Endodermal cell (in vitro differentiated cells): ENCODE measurements at regions not wholly inside any gene's neighbourhood (a gene's known extent, or its start where the extent isn't known, plus 50 kb on each side); places are given as distances from the start of the nearest gene placed in this dataset.
"Not testable (repeated sequence)": the region's sequence is repeated elsewhere in the genome, so short reads cannot be mapped to it uniquely, and the experiment has no call there.

Experiments used
- DNase-seq: peaks from one replicate; pipeline ENCODE4 v3.0.0-alpha.2; 2017
- H3K27ac ChIP-seq: 2 replicates; pipeline ENCODE4 v1.5.1; 2013; ENCODE audit warnings: mild to moderate bottlenecking, low read depth, low read length, moderate library complexity
- H3K27me3 ChIP-seq: 2 replicates; pipeline ENCODE4 v1.6.1; 2013; ENCODE audit warnings: mild to moderate bottlenecking, low read length, moderate library complexity; ENCODE audit not compliant: insufficient read depth, control insufficient read depth, poor library complexity, severe bottlenecking
- H3K36me3 ChIP-seq: 2 replicates; pipeline ENCODE4 v1.7.0; 2013; ENCODE audit warnings: mild to moderate bottlenecking, low read length, moderate library complexity; ENCODE audit not compliant: control insufficient read depth, insufficient read depth
- H3K4me1 ChIP-seq: one replicate; pipeline ENCODE4 v1.7.0; 2013; ENCODE audit warnings: low read length; ENCODE audit not compliant: control insufficient read depth, insufficient read depth
- H3K4me3 ChIP-seq: 2 replicates; pipeline ENCODE4 v1.5.1; 2013; ENCODE audit warnings: mild to moderate bottlenecking, low read length, moderate library complexity
- H3K9ac ChIP-seq: 2 replicates; pipeline ENCODE4 v1.6.1; 2013; ENCODE audit warnings: mild to moderate bottlenecking, low read length, moderate library complexity; ENCODE audit not compliant: poor library complexity, severe bottlenecking; ENCODE audit errors: extremely low read depth
- H3K9me3 ChIP-seq: 2 replicates; pipeline ENCODE4 v1.6.1; 2013; ENCODE audit warnings: mild to moderate bottlenecking, low read length, moderate library complexity; ENCODE audit not compliant: control insufficient read depth
- H3K27ac Mint-ChIP-seq: 2 replicates; pipeline ENCODE4 v1.8.0; 2020; ENCODE audit warnings: mixed read lengths
- H3K27me3 Mint-ChIP-seq: 2 replicates; pipeline ENCODE4 v1.8.0; 2021; ENCODE audit warnings: mild to moderate bottlenecking, mixed read lengths; ENCODE audit not compliant: insufficient read depth
- H3K36me3 Mint-ChIP-seq: 2 replicates; pipeline ENCODE4 v1.8.0; 2020; ENCODE audit warnings: low read depth, mixed read lengths
- H3K4me1 Mint-ChIP-seq: 2 replicates; pipeline ENCODE4 v1.8.0; 2020; ENCODE audit warnings: mixed read lengths
- H3K4me3 Mint-ChIP-seq: 2 replicates; pipeline ENCODE4 v1.8.0; 2020; ENCODE audit warnings: mild to moderate bottlenecking, moderate library complexity, mixed read lengths
- H3K9me3 Mint-ChIP-seq: 2 replicates; pipeline ENCODE4 v1.8.0; 2020; ENCODE audit warnings: mild to moderate bottlenecking, mixed read lengths
- CTCF ChIP-seq: fragments of 200-600 bp; sonication (generic); conservative IDR thresholded peaks from 2 replicates; pipeline ENCODE4 v1.5.0; 2021; ENCODE audit warnings: antibody characterized with exemption, mild to moderate bottlenecking
- WGBS, 2 experiments: methylation state at CpG; one replicate each; pipeline versions ENCODE4 v1.1.5 to v1.1.7; 2013; ENCODE audit warnings: missing lambda C conversion rate in 2 of 2, mixed read lengths in 1 of 2; ENCODE audit not compliant: insufficient coverage in 1 of 2, insufficient read length in 1 of 2; 5-methylcytosine and 5-hydroxymethylcytosine counted together

DNA sequence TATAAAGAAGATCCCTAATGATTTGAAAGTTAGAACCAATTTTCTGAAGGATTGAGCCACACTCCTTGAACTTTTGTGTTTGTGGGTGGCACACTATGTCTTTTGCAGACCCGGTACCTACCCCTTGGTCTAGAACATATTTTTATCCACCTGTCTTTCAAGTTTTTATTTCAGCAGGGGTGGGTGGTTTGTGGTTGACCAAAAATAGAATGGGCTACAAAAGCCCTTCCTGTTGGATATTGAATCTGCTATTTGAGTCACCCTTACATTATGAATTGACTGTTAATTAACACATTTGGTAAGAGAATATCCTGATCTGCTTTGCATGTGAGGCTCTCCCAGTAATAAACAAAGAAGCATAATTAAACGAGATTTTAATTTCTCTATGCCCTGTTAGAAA lies 401.2 kb downstream of the POTEH start:
- whole genome bisulfite sequencing, 2 experiments = 38% methylated on average over 1 of the region's 2 CpGs; no CpG with 5 or more reads in 1 of the 2 experiments
- H3K27ac Mint-ChIP-seq, H3K4me1 Mint-ChIP-seq, H3K36me3 Mint-ChIP-seq, H3K9me3 ChIP-seq, DNase-seq, H3K9ac ChIP-seq, H3K4me3 ChIP-seq, H3K36me3 ChIP-seq, H3K4me3 Mint-ChIP-seq, H3K27me3 Mint-ChIP-seq, H3K27me3 ChIP-seq, H3K27ac ChIP-seq, H3K4me1 ChIP-seq: not testable (repeated sequence)
- peaks cover 45% of the 10 kb centered on the region for H3K9me3 Mint-ChIP-seq

DNA sequence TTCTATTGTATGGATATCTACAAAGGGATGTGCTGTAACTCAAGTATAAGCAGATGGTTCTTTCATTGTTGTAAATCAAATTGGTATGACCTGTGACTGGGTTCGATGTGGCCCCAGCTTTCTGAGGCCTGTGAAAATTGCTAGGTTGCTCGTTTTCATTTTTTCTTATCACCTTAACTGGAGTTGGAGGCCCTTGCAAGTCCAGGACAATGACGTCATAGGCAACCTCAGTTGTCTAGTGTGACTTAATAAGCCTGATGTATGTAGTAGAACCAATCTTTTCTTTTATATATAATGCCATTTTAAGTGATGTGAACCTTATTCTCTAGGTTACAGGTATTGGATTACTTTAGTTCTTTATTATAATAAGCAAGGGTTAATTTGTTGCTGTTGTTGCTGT lies 415.3 kb downstream of the POTEH start:
- H3K27me3 ChIP-seq, H3K4me3 Mint-ChIP-seq, H3K27me3 Mint-ChIP-seq, H3K4me1 Mint-ChIP-seq, H3K4me1 ChIP-seq, DNase-seq, H3K27ac Mint-ChIP-seq, H3K27ac ChIP-seq, H3K9ac ChIP-seq, H3K36me3 ChIP-seq, H3K4me3 ChIP-seq, H3K36me3 Mint-ChIP-seq, H3K9me3 ChIP-seq: not testable (repeated sequence)
- WGBS, 2 experiments = 35% methylated on average over 2 of the region's 3 CpGs; no CpG with 5 or more reads in 1 of the 2 experiments
- peaks cover 52% of the 10 kb centered on the region for H3K9me3 Mint-ChIP-seq

GRCh38 chr22:16131456-16131855 lies 441.6 kb downstream of the POTEH start:
- H3K4me3 ChIP-seq, H3K27me3 Mint-ChIP-seq, DNase-seq, H3K9ac ChIP-seq, H3K4me1 ChIP-seq, H3K36me3 ChIP-seq, H3K4me1 Mint-ChIP-seq, H3K27ac ChIP-seq, H3K36me3 Mint-ChIP-seq, H3K27ac Mint-ChIP-seq, H3K4me3 Mint-ChIP-seq, H3K9me3 ChIP-seq, H3K27me3 ChIP-seq: not testable (repeated sequence)
- WGBS, 2 experiments = 89 to 92% methylated on average over 8 to 15 of the region's 19 CpGs
- peaks cover 50% of the 10 kb centered on the region for H3K9me3 Mint-ChIP-seq

- no peaks in the 10 kb centered on the region for H3K4me1 Mint-ChIP-seq
- Histone ChIP-seq H3K9me3 (no peaks in the 10 kb centered on the region), H3K27me3 (no peaks in the 10 kb centered on the region), H3K9ac (no peak overlapping the region), H3K36me3 (no peaks in the 10 kb centered on the region), H3K4me1 (no peaks in the 10 kb centered on the region), H3K4me3 (no peak overlapping the region), H3K27ac (no peak overlapping the region)
- H3K27ac Mint-ChIP-seq = no peak overlapping the region
- WGBS, 2 experiments = 87% methylated on average over 16 of the region's 16 CpGs; no CpG with 5 or more reads in 1 of the 2 experiments
- H3K4me3 Mint-ChIP-seq = no peak overlapping the region
- no peaks in the 10 kb centered on the region for H3K27me3 Mint-ChIP-seq
- H3K36me3 Mint-ChIP-seq = no peaks in the 10 kb centered on the region
- TF ChIP-seq CTCF = no peak
- DNase-seq = no peak
- peaks cover 51% of the 10 kb centered on the region for H3K9me3 Mint-ChIP-seq
These were observed 442.1 kb downstream of the POTEH start for GRCh38 chr22:16131918-16132317.

DNA sequence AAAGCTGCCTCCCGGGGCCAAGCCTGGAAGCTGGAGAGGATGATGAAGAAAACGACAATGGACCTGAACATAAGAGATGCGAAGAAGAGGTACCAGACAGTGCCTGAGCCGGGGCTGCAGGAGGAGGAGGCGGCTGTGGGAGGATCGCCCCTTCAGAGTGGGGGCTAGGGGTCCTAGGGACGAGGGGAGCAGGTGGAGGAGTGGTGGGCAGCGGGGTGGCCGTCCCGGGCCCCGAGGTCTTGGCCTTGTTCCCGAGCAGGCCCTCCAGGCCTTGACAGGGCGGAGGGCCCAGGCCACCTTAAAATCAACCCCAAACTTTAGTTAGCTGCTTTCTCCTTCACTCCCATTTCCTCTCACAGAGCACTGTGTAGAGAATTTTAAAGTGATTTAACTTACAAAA lies 442.8 kb downstream of the POTEH start:
- not testable (repeated sequence) for H3K27me3 Mint-ChIP-seq, H3K9ac ChIP-seq, H3K4me3 ChIP-seq, H3K4me3 Mint-ChIP-seq, H3K36me3 ChIP-seq, H3K27me3 ChIP-seq, H3K9me3 ChIP-seq, DNase-seq, H3K4me1 ChIP-seq, H3K36me3 Mint-ChIP-seq, H3K27ac Mint-ChIP-seq, H3K27ac ChIP-seq, H3K4me1 Mint-ChIP-seq
- H3K9me3 Mint-ChIP-seq = peaks cover 52% of the 10 kb centered on the region
- 84% methylated on average over 12 of the region's 13 CpGs; no CpG with 5 or more reads in 1 of the 2 experiments for WGBS, 2 experiments

DNA sequence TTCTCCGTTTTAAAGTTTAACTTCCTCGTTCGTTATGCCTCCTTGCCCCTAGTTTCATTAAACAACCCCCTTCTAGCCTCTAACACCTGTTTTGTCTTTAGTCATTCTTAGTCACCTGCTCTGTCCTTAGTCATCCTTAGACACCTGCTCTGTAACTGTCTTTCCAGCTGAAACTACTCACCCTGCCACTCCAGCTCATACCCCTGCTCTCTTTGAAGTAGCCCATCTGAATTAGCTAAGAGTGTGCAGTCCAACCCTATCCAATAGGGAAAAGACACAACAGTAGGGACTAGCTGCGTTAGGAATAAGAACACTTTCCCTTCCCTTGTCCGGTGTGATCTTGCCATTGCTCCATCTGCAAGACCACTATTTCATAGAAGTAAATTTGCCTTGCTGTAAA lies 446.5 kb downstream of the CCT8L2 start:
- not testable (repeated sequence) for H3K36me3 ChIP-seq, H3K27ac ChIP-seq, H3K27me3 Mint-ChIP-seq, DNase-seq, H3K9ac ChIP-seq, H3K9me3 ChIP-seq, H3K4me1 ChIP-seq, H3K4me3 Mint-ChIP-seq, H3K27ac Mint-ChIP-seq, H3K4me3 ChIP-seq, H3K27me3 ChIP-seq, H3K36me3 Mint-ChIP-seq, H3K4me1 Mint-ChIP-seq
- 72 to 87% methylated on average over 3 to 5 of the region's 5 CpGs for WGBS, 2 experiments
- H3K9me3 Mint-ChIP-seq = peaks cover 69% of the 10 kb centered on the region
